ENCODE measurements at regions not wholly inside any gene's neighbourhood (a gene's known extent, or its start where the extent isn't known, plus 50 kb on each side); places are given as distances from the start of the nearest gene placed in this dataset.

- DNase-seq (ENCODE audit: low read depth), result no peak
Measured at GRCh38 chr13:106036870-106037269, 498.6 kb downstream of the EFNB2 start.

- no peak for DNase-seq (ENCODE audit: low read depth)
Measured at GRCh38 chr13:106034201-106034600, 501.3 kb downstream of the EFNB2 start.

DNA sequence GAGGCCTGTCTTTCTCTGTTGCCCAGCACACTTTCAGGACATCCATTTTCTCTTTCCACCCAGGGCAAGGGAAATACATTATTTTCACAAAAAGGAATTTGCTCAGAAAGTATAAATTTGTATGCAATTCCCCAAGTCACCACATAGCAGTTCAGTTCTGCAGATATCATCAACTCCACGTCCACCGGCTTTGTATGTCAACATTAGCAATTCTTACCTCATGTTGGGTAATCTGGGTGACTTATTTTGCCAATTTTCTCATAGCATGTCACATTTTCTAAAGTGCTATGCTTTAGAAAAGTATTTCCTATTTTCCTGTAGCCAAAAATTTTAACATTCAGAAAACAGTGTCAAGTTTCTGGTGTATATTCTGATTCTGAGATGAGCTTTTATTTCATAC lies 501.8 kb downstream of the EFNB2 start:
- no peak for DNase-seq (ENCODE audit: low read depth)

GRCh38 chr13:106032441-106032840 lies 503.0 kb downstream of the EFNB2 start:
- no peak for DNase-seq (ENCODE audit: low read depth)

GRCh38 chr13:106029676-106030290 lies 505.7 kb downstream of the EFNB2 start:
- no peak for DNase-seq (ENCODE audit: low read depth)

DNA sequence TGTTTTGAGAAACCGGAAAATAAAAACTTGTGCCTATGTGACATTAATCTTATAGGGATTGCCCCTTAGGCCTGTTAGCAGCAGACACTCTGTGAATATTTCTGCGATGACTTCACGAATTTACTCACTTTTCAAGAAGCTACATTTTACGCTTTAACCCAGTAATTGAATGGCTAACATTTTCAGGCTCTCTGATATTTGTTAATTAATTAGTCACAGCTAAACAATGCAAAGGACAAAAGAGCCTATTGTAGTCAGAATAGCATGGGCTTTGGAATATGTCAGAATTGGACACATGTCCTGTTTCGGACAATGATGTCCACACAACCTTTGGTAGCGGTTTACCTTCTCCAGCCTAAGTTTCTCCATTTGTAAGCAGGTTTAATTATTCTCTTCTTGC lies 506.6 kb downstream of the EFNB2 start:
- no peak for DNase-seq (ENCODE audit: low read depth)

- no peak for DNase-seq (ENCODE audit: low read depth)
Measured at GRCh38 chr13:106011600-106011999, 523.9 kb downstream of the EFNB2 start.

DNA sequence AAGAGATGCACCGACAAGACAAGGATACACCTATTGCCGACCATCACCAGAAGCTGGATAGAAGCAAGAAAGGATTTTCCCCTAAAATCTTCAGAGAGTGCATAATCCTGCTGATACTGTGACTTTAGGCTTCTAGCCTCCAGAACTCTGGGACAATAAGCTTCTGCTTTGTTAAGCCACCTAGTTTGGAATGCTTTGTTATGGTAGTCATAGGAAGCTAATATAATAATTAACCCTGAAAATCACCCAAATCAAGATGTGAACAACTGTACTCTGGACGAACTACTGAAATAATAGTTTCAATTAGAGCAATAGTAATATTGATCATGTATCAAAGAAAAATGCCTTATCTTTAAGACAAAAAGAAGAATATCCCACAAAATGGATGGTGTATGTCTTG lies 524.6 kb downstream of the EFNB2 start:
- DNase-seq (ENCODE audit: low read depth), result no peak

GRCh38 chr13:106008540-106008939 lies 526.9 kb downstream of the EFNB2 start:
- DNase-seq (ENCODE audit: low read depth), result no peak

GRCh38 chr13:106007156-106007555 lies 528.3 kb downstream of the EFNB2 start:
- no peak for DNase-seq (ENCODE audit: low read depth)

DNA sequence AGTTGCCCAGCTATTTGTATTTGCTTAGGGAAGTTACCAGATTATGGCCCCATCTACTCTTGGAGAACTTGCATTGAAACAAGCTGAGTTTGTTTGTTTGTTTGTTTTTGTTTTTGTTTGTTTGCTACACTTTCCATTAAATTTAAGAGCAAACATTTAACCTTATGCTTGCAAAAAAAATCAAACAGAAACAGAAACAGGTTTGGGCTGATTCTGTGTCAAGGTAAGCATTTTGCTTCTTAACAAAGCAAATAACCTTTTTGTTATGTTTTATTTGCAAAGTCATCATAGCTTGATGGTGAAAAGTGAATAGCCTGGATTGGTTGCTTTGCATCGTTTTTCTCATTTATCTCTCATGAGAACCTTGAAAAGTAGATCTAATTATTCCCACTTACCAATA lies 531.8 kb downstream of the EFNB2 start:
- no peak for DNase-seq (ENCODE audit: low read depth)

DNA sequence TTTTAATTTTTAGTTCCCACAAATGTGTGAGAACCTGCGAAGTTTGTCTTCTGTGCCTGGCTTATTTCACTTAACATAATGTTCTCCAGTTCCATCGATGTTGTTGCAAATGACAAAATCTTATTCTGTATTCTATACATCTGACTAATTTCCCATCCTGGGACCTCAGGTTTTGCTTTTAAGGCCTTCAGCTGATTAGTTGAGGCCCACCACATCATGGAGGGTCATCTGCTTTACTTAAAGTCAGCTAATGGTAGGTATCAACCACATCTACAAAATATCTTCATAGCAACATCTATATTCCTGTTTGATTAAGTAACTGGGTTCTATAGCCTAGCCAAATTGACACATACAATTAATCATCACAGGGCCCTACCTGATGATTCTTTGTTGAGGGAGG lies 534.0 kb downstream of the EFNB2 start:
- DNase-seq (ENCODE audit: low read depth), result no peak

DNA sequence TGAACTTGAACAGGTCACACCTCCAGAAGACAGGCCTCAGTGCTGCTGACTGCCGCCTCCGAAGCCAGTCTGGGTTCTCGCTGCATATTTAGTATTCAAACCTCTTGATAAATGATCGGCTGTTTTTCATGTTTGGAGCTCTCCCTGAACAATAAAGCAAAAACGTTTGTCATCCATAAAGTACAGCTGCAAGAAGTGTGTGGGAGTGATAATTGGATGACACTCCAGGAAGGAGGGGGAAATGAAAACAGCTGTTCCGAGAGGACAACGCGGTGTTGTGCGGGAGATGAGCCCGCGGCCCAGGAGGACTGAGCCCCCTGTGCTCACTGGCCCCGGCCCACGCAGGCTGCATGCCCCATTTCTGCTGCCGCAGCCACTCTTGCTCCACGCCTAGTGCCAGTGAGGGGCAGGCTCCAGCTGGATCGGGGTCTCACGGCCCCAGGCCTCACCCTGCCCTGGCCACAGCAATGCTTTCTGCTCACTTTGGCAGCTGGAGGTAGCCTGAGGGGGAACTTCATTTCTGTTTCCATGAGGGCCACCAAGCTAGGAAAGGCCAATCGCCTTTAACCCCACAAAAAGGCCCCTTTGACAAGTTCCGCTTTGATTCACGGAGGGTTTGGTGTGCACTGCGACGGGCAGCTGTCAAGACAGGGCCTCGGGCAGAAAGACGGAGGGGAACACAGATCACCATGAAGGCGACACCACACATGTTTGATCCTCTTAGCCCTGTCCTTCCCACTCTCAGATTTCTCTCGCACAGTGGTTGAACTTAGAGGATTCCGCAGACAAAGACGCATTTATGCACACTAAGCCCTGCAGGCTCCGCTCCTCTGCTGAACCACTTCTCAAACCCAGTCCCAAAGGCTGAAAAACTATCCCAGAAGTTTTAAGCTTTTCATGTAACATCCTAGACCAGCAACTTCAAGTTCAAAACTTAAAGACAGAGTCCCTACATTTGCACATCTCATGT lies 537.6 kb downstream of the EFNB2 start:
- DNase-seq (ENCODE audit: low read depth), result no peak

DNA sequence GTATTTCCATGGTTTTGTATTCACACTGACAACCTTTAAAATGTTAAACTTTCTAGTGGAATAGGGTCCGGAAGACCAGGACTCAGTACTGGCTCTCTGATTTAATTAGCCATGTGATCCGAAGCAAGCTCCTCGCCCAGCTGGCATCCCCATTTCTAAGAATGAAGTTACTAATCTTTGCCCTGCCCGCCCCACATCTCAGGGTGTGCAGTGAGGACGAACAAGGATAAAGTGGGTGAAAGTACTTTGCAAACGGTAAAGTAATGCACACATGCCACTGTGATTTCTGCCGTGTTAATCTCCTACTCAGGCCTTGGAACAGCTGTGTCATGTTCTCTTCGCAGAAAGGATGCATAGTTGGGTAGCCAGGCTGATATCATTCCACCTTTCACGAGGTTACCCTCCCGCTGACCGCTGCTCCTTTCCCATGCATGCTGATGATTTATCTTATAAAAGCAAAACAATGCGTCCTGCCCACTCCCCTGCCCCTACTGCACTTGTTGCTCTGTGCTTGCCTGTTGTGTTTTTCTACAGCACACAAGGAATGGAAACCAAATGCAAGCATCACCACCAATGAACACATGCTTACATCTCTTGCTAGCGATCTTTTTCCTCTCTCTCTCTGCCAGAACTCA lies 539.0 kb downstream of the EFNB2 start:
- no peak for DNase-seq (ENCODE audit: low read depth)

GRCh38 chr13:105994340-105994739 lies 541.1 kb downstream of the EFNB2 start:
- DNase-seq (ENCODE audit: low read depth), result no peak

GRCh38 chr13:105991622-105992277 lies 543.7 kb downstream of the EFNB2 start:
- no peak for DNase-seq (ENCODE audit: low read depth)

- DNase-seq (ENCODE audit: low read depth), result no peak
Measured at GRCh38 chr13:105991131-105991530, 544.3 kb downstream of the EFNB2 start.

DNA sequence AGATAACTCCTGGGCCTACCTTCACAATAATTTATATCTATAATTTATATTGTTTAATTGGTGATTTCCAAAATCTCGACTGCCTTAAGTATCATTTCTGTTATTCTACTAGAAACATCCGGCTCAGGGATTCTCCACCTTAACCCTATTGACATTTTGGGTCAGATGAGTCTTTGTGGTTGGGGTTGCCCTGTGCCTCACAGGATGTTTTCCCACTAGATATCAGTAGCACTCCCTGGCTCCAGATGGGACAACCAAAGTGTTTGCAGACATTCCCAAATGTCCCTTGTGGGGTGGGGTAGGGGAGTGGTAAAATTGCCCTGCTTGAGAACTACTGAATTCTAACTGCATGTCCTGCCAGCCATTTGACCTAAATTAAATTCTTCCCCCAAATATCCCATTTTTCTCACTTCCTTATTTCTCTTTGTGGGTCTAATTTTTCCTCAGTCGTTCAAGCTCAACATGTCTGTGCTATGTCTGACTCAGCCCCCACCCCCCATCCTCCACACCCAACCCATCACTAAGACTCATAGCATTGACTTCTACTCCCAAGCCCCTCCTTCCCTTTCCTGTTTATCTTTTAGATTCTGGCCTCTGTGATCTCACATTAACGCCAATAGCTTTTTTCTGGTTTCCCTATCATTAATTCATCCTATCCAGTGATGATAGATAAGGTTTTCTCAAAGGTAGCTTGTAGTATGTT lies 545.1 kb downstream of the EFNB2 start:
- no peak for DNase-seq (ENCODE audit: low read depth)

DNA sequence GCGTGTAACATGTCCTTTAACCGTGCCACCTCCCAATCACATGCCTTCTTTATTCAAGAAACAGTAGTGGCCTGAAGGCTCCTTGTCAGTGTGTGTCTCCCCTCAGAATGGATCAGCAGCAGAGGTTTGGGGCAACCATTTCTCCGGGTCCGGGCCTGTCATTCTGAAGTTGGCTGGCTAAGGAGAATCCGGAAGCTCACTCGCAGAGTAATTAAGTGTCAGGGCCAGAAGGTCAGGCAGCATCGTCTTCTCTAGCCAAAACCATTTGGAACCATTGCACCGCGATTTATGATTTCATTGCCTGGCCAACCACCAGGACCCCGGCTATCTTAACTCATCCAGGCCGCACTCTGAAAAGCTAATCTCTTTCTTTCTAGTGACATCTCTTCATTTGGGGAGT lies 550.8 kb downstream of the EFNB2 start:
- DNase-seq (ENCODE audit: low read depth), result no peak

DNA sequence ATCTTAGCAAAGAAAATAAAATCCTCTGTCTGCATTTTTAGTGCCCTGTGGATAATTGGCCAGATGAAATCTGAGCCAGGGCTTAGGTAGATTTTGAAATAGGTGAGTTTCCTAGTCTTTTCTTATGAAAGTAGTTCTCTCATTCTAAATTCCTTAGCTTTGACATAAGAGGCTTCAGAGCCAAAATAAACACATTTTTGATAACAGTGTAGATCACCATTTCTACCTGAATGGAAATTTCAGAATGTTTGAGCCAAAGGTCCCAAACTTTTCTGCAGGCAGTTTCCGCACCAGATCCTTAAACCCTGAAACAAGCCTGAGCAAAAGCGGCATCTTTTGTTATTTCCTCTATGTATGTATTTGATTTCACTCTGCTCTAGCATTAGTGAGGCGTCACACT lies 551.2 kb downstream of the EFNB2 start:
- no peak for DNase-seq (ENCODE audit: low read depth)

DNA sequence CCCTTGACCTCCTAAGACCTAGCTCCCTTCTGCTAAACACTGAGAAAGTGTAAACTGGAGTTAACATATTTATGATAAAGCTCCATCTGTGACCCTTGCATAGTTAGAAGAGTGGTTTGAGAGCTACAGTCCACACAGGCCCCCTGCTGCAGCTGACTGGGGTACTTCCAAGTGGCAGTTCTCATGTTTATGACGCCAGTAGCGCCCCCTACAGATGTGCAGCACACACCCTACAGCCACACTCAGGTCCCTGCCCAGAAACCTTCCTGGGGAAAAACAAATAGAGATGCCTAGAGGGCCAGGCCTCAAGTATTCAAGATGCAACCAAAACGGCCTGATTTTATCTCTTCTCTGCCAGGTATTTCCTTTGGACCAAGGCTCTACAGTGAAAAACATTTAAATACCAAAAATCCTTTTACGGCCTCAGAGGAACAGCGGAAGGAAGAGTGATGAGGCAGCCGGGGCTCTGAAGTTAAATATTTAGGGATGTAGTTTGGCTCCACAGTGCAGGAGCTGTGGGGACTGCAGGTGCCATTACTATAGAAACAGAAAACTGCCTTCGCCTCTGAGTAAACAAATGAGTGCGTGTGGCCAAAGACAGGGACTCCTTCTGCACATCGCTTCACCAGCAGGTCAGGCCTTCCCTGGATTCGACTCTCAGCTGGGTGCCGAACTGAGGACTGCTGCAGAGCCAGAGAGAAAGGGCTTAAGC lies 553.1 kb downstream of the EFNB2 start:
- DNase-seq (ENCODE audit: low read depth), result no peak
